Cardiac muscle cell (in vitro differentiated cells and primary cell): ENCODE measurements at regions not wholly inside any gene's neighbourhood (a gene's known extent, or its start where the extent isn't known, plus 50 kb on each side); places are given as distances from the start of the nearest gene placed in this dataset.

Experiments
- DNase-seq, 2 donors: peaks; one replicate each; pipeline versions ENCODE4 v3.0.0 to v3.0.0-alpha.2; 2010 to 2017; ENCODE audit warnings: low read depth in 1 of 2, low spot score in 1 of 2
- H3K27ac ChIP-seq: fragments of 200-600 bp; sonication (generic); 2 replicates; pipeline ENCODE4 v1.5.1; 2016
- H3K27me3 ChIP-seq: fragments of 200-600 bp; sonication (generic); 2 replicates; pipeline ENCODE4 v1.6.0; 2016; ENCODE audit warnings: control low read depth
- H3K36me3 ChIP-seq: fragments of 200-600 bp; sonication (generic); 2 replicates; pipeline ENCODE4 v1.5.1; 2016; ENCODE audit warnings: control low read depth
- H3K4me1 ChIP-seq: fragments of 200-600 bp; sonication (generic); 2 replicates; pipeline ENCODE4 v1.8.1; 2017; ENCODE audit warnings: low read depth, mild to moderate bottlenecking, mixed run types
- H3K4me3 ChIP-seq: fragments of 200-600 bp; sonication (generic); 2 replicates; pipeline ENCODE4 v1.5.1; 2016; ENCODE audit warnings: mild to moderate bottlenecking
- H3K9me3 ChIP-seq: fragments of 200-600 bp; sonication (generic); 2 replicates; pipeline ENCODE4 v1.5.1; 2017; ENCODE audit warnings: low read depth, mild to moderate bottlenecking, control low read depth
- TF ChIP-seq, protein P1 (sequence below): IDR thresholded peaks from 2 replicates; pipeline ENCODE4 v1.5.1; 2012; ENCODE audit warnings: low read depth, mild to moderate bottlenecking, low read length

DNA sequence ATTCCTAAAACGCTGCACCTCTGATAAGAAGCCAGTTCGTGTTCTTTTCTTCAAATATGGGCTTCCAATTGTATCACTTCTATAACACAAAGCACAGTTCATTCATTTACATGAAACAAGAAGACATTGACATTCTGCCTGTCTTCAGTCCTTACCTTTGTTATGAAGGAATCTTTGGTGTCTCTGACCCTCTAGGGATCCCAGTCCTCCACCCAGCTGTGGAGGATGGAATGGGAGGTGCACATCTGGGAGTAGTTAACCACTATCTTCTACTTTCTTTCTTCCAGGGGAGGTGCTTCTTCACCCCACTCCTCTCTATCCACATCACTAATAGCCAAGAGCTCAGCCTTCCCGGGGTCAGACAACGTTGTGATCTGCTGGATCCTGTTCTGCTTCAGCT, 233.4 kb downstream of the CDC5L start:
- no peaks in the 10 kb centered on the region for H3K9me3 ChIP-seq
- no peaks in the 10 kb centered on the region for H3K36me3 ChIP-seq
- DNase-seq = no peak
- TF ChIP-seq, protein P1, sequence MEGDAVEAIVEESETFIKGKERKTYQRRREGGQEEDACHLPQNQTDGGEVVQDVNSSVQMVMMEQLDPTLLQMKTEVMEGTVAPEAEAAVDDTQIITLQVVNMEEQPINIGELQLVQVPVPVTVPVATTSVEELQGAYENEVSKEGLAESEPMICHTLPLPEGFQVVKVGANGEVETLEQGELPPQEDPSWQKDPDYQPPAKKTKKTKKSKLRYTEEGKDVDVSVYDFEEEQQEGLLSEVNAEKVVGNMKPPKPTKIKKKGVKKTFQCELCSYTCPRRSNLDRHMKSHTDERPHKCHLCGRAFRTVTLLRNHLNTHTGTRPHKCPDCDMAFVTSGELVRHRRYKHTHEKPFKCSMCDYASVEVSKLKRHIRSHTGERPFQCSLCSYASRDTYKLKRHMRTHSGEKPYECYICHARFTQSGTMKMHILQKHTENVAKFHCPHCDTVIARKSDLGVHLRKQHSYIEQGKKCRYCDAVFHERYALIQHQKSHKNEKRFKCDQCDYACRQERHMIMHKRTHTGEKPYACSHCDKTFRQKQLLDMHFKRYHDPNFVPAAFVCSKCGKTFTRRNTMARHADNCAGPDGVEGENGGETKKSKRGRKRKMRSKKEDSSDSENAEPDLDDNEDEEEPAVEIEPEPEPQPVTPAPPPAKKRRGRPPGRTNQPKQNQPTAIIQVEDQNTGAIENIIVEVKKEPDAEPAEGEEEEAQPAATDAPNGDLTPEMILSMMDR = no peak
- H3K4me1 ChIP-seq = peaks cover 8% of the 10 kb centered on the region
- no peak overlapping the region for H3K27ac ChIP-seq
- H3K4me3 ChIP-seq = no peak overlapping the region
- no peaks in the 10 kb centered on the region for H3K27me3 ChIP-seq

GRCh38 chr6:44621846-44622245, 234.3 kb downstream of the CDC5L start:
- H3K36me3 ChIP-seq = no peaks in the 10 kb centered on the region
- H3K4me3 ChIP-seq = no peak overlapping the region
- H3K4me1 ChIP-seq = peaks cover 8% of the 10 kb centered on the region
- TF ChIP-seq, protein P1 = no peak
- H3K9me3 ChIP-seq = no peaks in the 10 kb centered on the region
- H3K27me3 ChIP-seq = no peaks in the 10 kb centered on the region
- peak in 1 of 2 donors; percentile 83 for DNase-seq
- H3K27ac ChIP-seq = no peak overlapping the region

DNA sequence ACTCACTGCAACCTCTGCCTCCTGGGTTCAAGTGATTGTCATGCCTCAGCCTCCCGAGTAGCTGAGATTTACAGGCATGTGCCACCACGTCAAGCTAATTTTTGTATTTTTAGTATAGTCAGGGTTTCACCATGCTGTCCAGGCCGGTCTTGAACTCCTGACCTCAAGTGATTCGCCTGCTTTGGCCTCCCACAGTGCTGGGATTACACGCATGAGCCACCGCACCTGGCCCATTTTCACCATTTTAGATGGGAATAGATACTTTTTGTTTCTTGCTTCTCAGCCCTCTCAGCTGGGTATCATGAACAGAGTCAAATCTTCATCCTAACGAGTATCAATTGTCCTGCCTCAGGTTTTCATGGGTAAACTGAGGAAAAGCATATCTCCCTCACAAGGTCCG, 235.0 kb downstream of the CDC5L start:
- TF ChIP-seq, protein P1 = no peak
- Histone ChIP-seq H3K9me3 (no peaks in the 10 kb centered on the region), H3K4me1 (peaks cover 8% of the 10 kb centered on the region), H3K27me3 (no peaks in the 10 kb centered on the region), H3K4me3 (no peak overlapping the region), H3K36me3 (no peaks in the 10 kb centered on the region), H3K27ac (no peak overlapping the region)
- DNase-seq = no peak

- H3K9me3 ChIP-seq = no peaks in the 10 kb centered on the region
- TF ChIP-seq, protein P1 = no peak
- H3K4me3 ChIP-seq = no peak overlapping the region
- no peaks in the 10 kb centered on the region for H3K36me3 ChIP-seq
- peaks cover 8% of the 10 kb centered on the region for H3K4me1 ChIP-seq
- DNase-seq = no peak
- H3K27me3 ChIP-seq = no peaks in the 10 kb centered on the region
- H3K27ac ChIP-seq = no peak overlapping the region
These were observed 235.4 kb downstream of the CDC5L start for GRCh38 chr6:44622956-44623355.

DNA sequence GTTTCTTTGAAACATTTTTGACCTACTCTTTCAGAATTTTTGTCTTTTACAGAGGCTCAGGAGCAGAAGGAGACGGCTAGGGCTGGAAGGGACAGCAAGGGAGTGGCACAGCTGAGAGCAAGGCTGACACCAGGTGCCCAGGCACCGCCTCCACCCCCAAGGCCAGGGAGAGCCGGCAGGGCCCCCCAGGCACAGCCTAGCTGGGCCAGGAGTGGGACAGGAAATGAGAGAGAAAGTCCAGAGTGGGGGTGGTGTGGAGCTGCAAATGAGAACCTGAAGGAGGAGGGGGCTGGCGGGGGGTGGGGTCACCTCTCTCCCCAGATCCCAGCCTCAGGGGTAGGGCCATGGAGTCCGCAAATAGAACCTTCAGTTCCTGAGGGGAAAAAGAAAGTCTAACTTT, 236.7 kb downstream of the CDC5L start:
- no peaks in the 10 kb centered on the region for H3K36me3 ChIP-seq
- no peaks in the 10 kb centered on the region for H3K27me3 ChIP-seq
- no peak overlapping the region for H3K4me3 ChIP-seq
- no peak for DNase-seq
- TF ChIP-seq, protein P1 = no peak
- no peaks in the 10 kb centered on the region for H3K9me3 ChIP-seq
- H3K27ac ChIP-seq = no peak overlapping the region
- peaks cover 8% of the 10 kb centered on the region for H3K4me1 ChIP-seq
